SK-N-SH (cell line): ENCODE measurements at regions not wholly inside any gene's neighbourhood (a gene's known extent, or its start where the extent isn't known, plus 50 kb on each side); places are given as distances from the start of the nearest gene placed in this dataset.

Experiments
- CTCF ChIA-PET: fragments of 300-600, 350-600 bp; formaldehyde crosslinking; extraction: SDS; loops from one replicate; lab custom pipeline; 2021; lab: Yijun Ruan, JAX
- POLR2A ChIA-PET: fragments of 350-600 bp; sonication (Branson Sonifier 250); formaldehyde crosslinking; extraction: SDS; loops from one replicate; lab custom pipeline; 2020; ENCODE audit warnings: antibody characterized with exemption, inconsistent platforms; lab: Yijun Ruan, JAX
- DNase-seq: peaks from one replicate; pipeline ENCODE4 v3.0.0; 2012
- H2AFZ ChIP-seq: fragments of 200-600 bp; sonication (generic); 2 replicates; pipeline ENCODE4 v1.8.1; 2016; ENCODE audit warnings: antibody characterized with exemption, mild to moderate bottlenecking, low read depth
- H3F3A ChIP-seq: fragments of 200-600 bp; sonication (generic); replicated peaks from 2 replicates; pipeline ENCODE3; 2016; ENCODE audit warnings: antibody characterized with exemption, mild to moderate bottlenecking; ENCODE audit not compliant: insufficient read depth
- H3K27ac ChIP-seq, 2 experiments: fragments of 200-500 bp in 1 of 2; fragments of 200-600 bp in 1 of 2; sonication (Bioruptor generic) in 1 of 2; sonication (generic), shearing (Covaris generic) in 1 of 2; 2 replicates each; pipeline versions ENCODE4 v1.5.1 to v1.6.1; 2014 to 2016; ENCODE audit warnings: low read depth in 2 of 2, inconsistent platforms in 1 of 2, low read length in 1 of 2, mild to moderate bottlenecking in 1 of 2, mixed read lengths in 1 of 2
- H3K27me3 ChIP-seq: fragments of 200-600 bp; sonication (generic), shearing (Covaris generic); 2 replicates; pipeline ENCODE4 v1.6.1; 2016; ENCODE audit warnings: mixed run types; ENCODE audit not compliant: insufficient read depth
- H3K36me3 ChIP-seq, 2 experiments: fragments of 200-500 bp in 1 of 2; fragments of 200-600 bp in 1 of 2; sonication (Bioruptor generic) in 1 of 2; sonication (generic) in 1 of 2; replicated peaks in 1 of 2; 2 replicates each; pipeline versions ENCODE3 to v1.5.1; 2014 to 2016; ENCODE audit warnings: low read length in 1 of 2, mild to moderate bottlenecking in 1 of 2; ENCODE audit not compliant: insufficient read depth in 2 of 2, control insufficient read depth in 1 of 2
- H3K4me1 ChIP-seq, 2 experiments: fragments of 200-500 bp in 1 of 2; fragments of 200-600 bp in 1 of 2; sonication (Bioruptor generic) in 1 of 2; sonication (generic), shearing (Covaris generic) in 1 of 2; 2 replicates each; pipeline versions ENCODE4 v1.5.1 to v1.6.1; 2014 to 2016; ENCODE audit warnings: low read depth in 1 of 2, low read length in 1 of 2, mixed run types in 1 of 2; ENCODE audit not compliant: insufficient read depth in 2 of 2, control insufficient read depth in 1 of 2
- H3K4me2 ChIP-seq: fragments of 200-600 bp; sonication (generic), shearing (Covaris generic); 2 replicates; pipeline ENCODE4 v1.6.1; 2017; ENCODE audit warnings: mixed run types
- H3K4me3 ChIP-seq, 2 experiments: fragments of 200-500 bp in 1 of 2; fragments of 200-600 bp in 1 of 2; sonication (Bioruptor generic) in 1 of 2; sonication (generic), shearing (Covaris generic) in 1 of 2; 2 replicates each; pipeline versions ENCODE4 v1.5.1 to v1.8.1; 2014 to 2016; ENCODE audit warnings: low read depth in 2 of 2, inconsistent platforms in 1 of 2, low read length in 1 of 2, mild to moderate bottlenecking in 1 of 2, mixed read lengths in 1 of 2, moderate library complexity in 1 of 2
- H3K79me2 ChIP-seq: fragments of 200-600 bp; sonication (generic); 2 replicates; pipeline ENCODE4 v1.8.1; 2017; ENCODE audit warnings: mild to moderate bottlenecking; ENCODE audit not compliant: insufficient read depth
- H3K9ac ChIP-seq: fragments of 200-600 bp; sonication (generic); 2 replicates; pipeline ENCODE4 v1.6.1; 2017; ENCODE audit warnings: mixed run types
- H3K9me2 ChIP-seq: fragments of 200-600 bp; sonication (generic); 2 replicates; pipeline ENCODE4 v1.6.1; 2017; ENCODE audit warnings: mixed run types
- H3K9me3 ChIP-seq: fragments of 200-600 bp; sonication (generic); 2 replicates; pipeline ENCODE4 v1.6.1; 2017; ENCODE audit warnings: mixed run types, mild to moderate bottlenecking, moderate library complexity
- H4K20me1 ChIP-seq: fragments of 200-600 bp; sonication (generic); 2 replicates; pipeline ENCODE4 v1.6.1; 2017; ENCODE audit warnings: mild to moderate bottlenecking, mixed run types; ENCODE audit not compliant: insufficient read depth
- CHD2 ChIP-seq: fragments of 150-350 bp; IDR thresholded peaks from 2 replicates; pipeline ENCODE4 v1.6.1; 2018; ENCODE audit warnings: low read length; ENCODE audit not compliant: partially characterized antibody
- ELF1 ChIP-seq: IDR thresholded peaks from 2 replicates; pipeline ENCODE4 v1.4.0; 2012
- EP300 ChIP-seq, 2 experiments: IDR thresholded peaks; 2 replicates each; pipeline versions ENCODE4 v1.4.0 to v1.6.1; 2012; ENCODE audit warnings: borderline replicate concordance in 1 of 2, low read depth in 1 of 2, low read length in 1 of 2
- FOSL2 ChIP-seq: IDR thresholded peaks from 2 replicates; pipeline ENCODE4 v1.4.0; 2012; ENCODE audit warnings: low read depth, mild to moderate bottlenecking, moderate library complexity, borderline replicate concordance
- GABPA ChIP-seq: IDR thresholded peaks from 2 replicates; pipeline ENCODE4 v1.4.0; 2012; ENCODE audit warnings: low read depth, mild to moderate bottlenecking
- MEF2A ChIP-seq: IDR thresholded peaks from 2 replicates; pipeline ENCODE4 v1.4.0; 2012; ENCODE audit warnings: low read depth, borderline replicate concordance
- MXI1 ChIP-seq: IDR thresholded peaks from 2 replicates; pipeline ENCODE4 v1.6.1; 2012; ENCODE audit warnings: mild to moderate bottlenecking, low read depth, low read length, improper control_type of control experiment
- NRF1 ChIP-seq: IDR thresholded peaks from 2 replicates; pipeline ENCODE4 v1.6.1; 2012; ENCODE audit warnings: low read depth, mild to moderate bottlenecking, low read length
- RCOR1 ChIP-seq: fragments of 150-350 bp; IDR thresholded peaks from 2 replicates; pipeline ENCODE4 v1.6.1; 2017; ENCODE audit warnings: antibody characterized with exemption, low read length
- RXRA ChIP-seq: IDR thresholded peaks from 2 replicates; pipeline ENCODE4 v1.4.0; 2012; ENCODE audit warnings: low read depth, mild to moderate bottlenecking, borderline replicate concordance
- SMC3 ChIP-seq: IDR thresholded peaks from 2 replicates; pipeline ENCODE4 v1.6.1; 2012; ENCODE audit warnings: low read depth, low read length, improper control_type of control experiment
- TCF12 ChIP-seq: IDR thresholded peaks from 2 replicates; pipeline ENCODE4 v1.4.0; 2012
- YY1 ChIP-seq: IDR thresholded peaks from 2 replicates; pipeline ENCODE4 v1.4.0; 2012; ENCODE audit warnings: low read depth, mild to moderate bottlenecking
- WGBS: methylation state at CpG from one replicate; pipeline ENCODE4 v1.1.6; 2017; ENCODE audit warnings: low lambda C conversion rate; 5-methylcytosine and 5-hydroxymethylcytosine counted together
- TF ChIP-seq, protein P1 (sequence below): IDR thresholded peaks from 2 replicates; pipeline ENCODE4 v1.4.0; 2012; ENCODE audit warnings: low read depth, borderline replicate concordance
- TF ChIP-seq, protein P2 (sequence below): fragments of 150-350 bp; IDR thresholded peaks from 2 replicates; pipeline ENCODE4 v1.6.1; 2016; ENCODE audit warnings: mild to moderate bottlenecking, low read depth, low read length
- TF ChIP-seq, protein P3 (sequence below): fragments of 150-350 bp; IDR thresholded peaks from 2 replicates; pipeline ENCODE4 v1.6.1; 2017; ENCODE audit warnings: antibody characterized with exemption, low read length, low read depth, borderline replicate concordance
- TF ChIP-seq, protein P4 (sequence below): IDR thresholded peaks from 2 replicates; pipeline ENCODE4 v1.4.0; 2012; ENCODE audit warnings: low read depth
- TF ChIP-seq, protein P5 (sequence below): IDR thresholded peaks from 2 replicates; pipeline ENCODE4 v1.6.1; 2012; ENCODE audit warnings: mild to moderate bottlenecking, low read depth, low read length, moderate library complexity

DNA sequence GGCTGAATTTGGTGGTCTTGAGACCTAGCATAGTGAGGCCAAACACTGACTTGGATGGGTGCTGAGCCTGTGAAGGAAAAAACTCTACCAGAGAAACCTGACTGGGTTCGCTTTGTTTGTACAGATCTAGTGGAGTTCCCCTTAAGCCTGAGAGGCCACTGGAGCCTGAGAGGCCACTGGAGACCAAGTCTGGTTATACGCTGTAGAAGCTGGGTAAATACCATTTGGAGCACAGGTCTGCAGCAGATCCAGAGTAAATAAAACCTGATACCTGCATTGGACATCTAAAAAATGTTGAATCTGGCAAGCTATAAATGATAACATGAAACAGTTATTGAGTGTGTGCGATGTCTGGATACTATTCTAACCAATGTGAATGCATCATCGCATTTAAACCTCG is 104.3 kb upstream of the IGSF1 start:
- POLR2A ChIA-PET: no interaction called here
- Histone ChIP-seq H3K4me3 (no peak overlapping the region), H3K9me3 (no peaks in the 10 kb centered on the region), H3K36me3 (no peaks in the 10 kb centered on the region), H3K9me2 (no peaks in the 10 kb centered on the region), H4K20me1 (no peaks in the 10 kb centered on the region), H3K9ac (no peak overlapping the region), H2AFZ (no peak overlapping the region), H3K27me3 (no peaks in the 10 kb centered on the region), H3K4me2 (no peak overlapping the region), H3K4me1 (no peaks in the 10 kb centered on the region; a peak in 1 of 4 replicates), H3F3A (no peaks in the 10 kb centered on the region), H3K27ac (no peak overlapping the region), H3K79me2 (no peaks in the 10 kb centered on the region)
- CTCF ChIA-PET: no interaction called here
- DNase-seq: no peak
- WGBS: 54% methylated on average over 5 of the region's 5 CpGs
- TF ChIP-seq, protein P1, sequence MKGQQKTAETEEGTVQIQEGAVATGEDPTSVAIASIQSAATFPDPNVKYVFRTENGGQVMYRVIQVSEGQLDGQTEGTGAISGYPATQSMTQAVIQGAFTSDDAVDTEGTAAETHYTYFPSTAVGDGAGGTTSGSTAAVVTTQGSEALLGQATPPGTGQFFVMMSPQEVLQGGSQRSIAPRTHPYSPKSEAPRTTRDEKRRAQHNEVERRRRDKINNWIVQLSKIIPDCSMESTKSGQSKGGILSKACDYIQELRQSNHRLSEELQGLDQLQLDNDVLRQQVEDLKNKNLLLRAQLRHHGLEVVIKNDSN: no peak
- TF ChIP-seq SMC3 (no peak), FOSL2 (no peak), RXRA (no peak), MEF2A (no peak), CHD2 (no peak), MXI1 (no peak), EP300 (IDR thresholded peaks at IDR 0.05; ENCODE audit: borderline replicate concordance in 1 of 2, low read depth in 1 of 2, low read length in 1 of 2) (no peak), ELF1 (no peak), GABPA (no peak), YY1 (no peak), NRF1 (no peak), RCOR1 (no peak), TCF12 (no peak)
- TF ChIP-seq, protein P2, sequence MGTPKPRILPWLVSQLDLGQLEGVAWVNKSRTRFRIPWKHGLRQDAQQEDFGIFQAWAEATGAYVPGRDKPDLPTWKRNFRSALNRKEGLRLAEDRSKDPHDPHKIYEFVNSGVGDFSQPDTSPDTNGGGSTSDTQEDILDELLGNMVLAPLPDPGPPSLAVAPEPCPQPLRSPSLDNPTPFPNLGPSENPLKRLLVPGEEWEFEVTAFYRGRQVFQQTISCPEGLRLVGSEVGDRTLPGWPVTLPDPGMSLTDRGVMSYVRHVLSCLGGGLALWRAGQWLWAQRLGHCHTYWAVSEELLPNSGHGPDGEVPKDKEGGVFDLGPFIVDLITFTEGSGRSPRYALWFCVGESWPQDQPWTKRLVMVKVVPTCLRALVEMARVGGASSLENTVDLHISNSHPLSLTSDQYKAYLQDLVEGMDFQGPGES: no peak
- TF ChIP-seq, protein P3, sequence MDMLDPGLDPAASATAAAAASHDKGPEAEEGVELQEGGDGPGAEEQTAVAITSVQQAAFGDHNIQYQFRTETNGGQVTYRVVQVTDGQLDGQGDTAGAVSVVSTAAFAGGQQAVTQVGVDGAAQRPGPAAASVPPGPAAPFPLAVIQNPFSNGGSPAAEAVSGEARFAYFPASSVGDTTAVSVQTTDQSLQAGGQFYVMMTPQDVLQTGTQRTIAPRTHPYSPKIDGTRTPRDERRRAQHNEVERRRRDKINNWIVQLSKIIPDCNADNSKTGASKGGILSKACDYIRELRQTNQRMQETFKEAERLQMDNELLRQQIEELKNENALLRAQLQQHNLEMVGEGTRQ: no peak
- TF ChIP-seq, protein P4, sequence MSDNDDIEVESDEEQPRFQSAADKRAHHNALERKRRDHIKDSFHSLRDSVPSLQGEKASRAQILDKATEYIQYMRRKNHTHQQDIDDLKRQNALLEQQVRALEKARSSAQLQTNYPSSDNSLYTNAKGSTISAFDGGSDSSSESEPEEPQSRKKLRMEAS: no peak
- TF ChIP-seq, protein P5, sequence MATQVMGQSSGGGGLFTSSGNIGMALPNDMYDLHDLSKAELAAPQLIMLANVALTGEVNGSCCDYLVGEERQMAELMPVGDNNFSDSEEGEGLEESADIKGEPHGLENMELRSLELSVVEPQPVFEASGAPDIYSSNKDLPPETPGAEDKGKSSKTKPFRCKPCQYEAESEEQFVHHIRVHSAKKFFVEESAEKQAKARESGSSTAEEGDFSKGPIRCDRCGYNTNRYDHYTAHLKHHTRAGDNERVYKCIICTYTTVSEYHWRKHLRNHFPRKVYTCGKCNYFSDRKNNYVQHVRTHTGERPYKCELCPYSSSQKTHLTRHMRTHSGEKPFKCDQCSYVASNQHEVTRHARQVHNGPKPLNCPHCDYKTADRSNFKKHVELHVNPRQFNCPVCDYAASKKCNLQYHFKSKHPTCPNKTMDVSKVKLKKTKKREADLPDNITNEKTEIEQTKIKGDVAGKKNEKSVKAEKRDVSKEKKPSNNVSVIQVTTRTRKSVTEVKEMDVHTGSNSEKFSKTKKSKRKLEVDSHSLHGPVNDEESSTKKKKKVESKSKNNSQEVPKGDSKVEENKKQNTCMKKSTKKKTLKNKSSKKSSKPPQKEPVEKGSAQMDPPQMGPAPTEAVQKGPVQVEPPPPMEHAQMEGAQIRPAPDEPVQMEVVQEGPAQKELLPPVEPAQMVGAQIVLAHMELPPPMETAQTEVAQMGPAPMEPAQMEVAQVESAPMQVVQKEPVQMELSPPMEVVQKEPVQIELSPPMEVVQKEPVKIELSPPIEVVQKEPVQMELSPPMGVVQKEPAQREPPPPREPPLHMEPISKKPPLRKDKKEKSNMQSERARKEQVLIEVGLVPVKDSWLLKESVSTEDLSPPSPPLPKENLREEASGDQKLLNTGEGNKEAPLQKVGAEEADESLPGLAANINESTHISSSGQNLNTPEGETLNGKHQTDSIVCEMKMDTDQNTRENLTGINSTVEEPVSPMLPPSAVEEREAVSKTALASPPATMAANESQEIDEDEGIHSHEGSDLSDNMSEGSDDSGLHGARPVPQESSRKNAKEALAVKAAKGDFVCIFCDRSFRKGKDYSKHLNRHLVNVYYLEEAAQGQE: no peak
